SJCRH30 (cell line): ENCODE measurements at regions not wholly inside any gene's neighbourhood (a gene's known extent, or its start where the extent isn't known, plus 50 kb on each side); places are given as distances from the start of the nearest gene placed in this dataset.

Source experiments
- DNase-seq, 2 experiments: peaks; one replicate each; pipeline ENCODE4 v3.0.0-alpha.2; 2015 to 2020
- H3K27ac ChIP-seq: fragments of 250-450 bp; sonication (Bioruptor Pico); 2 replicates; pipeline ENCODE4 v1.5.1; 2020; ENCODE audit warnings: mild to moderate bottlenecking, moderate library complexity
- H3K27me3 ChIP-seq: fragments of 250-450 bp; sonication (Bioruptor Pico); 2 replicates; pipeline ENCODE4 v1.5.1; 2020; ENCODE audit warnings: mild to moderate bottlenecking, moderate library complexity
- H3K36me3 ChIP-seq: fragments of 250-450 bp; sonication (Bioruptor Pico); 2 replicates; pipeline ENCODE4 v1.5.1; 2020; ENCODE audit warnings: mild to moderate bottlenecking, moderate library complexity
- H3K4me1 ChIP-seq: fragments of 250-450 bp; sonication (Bioruptor Pico); 2 replicates; pipeline ENCODE4 v1.5.1; 2020; ENCODE audit warnings: mild to moderate bottlenecking, moderate library complexity
- H3K4me3 ChIP-seq: fragments of 250-450 bp; sonication (Bioruptor Pico); 2 replicates; pipeline ENCODE4 v1.5.1; 2020; ENCODE audit warnings: mild to moderate bottlenecking, moderate library complexity
- H3K9me3 ChIP-seq: fragments of 250-450 bp; sonication (Bioruptor Pico); replicated peaks from 2 replicates; pipeline ENCODE4 v1.5.1; 2020; ENCODE audit warnings: mild to moderate bottlenecking, moderate library complexity

GRCh38 chr12:31207799-31208465 lies 118.0 kb downstream of the SINHCAF start:
- H3K27ac ChIP-seq = no peak overlapping the region
- H3K9me3 ChIP-seq = no peaks in the 10 kb centered on the region; the same call in 1 of the 2 replicates
- no peak for DNase-seq
- no peaks in the 10 kb centered on the region for H3K27me3 ChIP-seq
- no peaks in the 10 kb centered on the region for H3K36me3 ChIP-seq
- no peak overlapping the region for H3K4me3 ChIP-seq
- H3K4me1 ChIP-seq = peaks cover 16% of the 10 kb centered on the region

- Histone ChIP-seq H3K27ac (no peak overlapping the region), H3K27me3 (no peaks in the 10 kb centered on the region), H3K4me1 (peaks cover 16% of the 10 kb centered on the region), H3K36me3 (no peaks in the 10 kb centered on the region), H3K4me3 (no peak overlapping the region), H3K9me3 (no peaks in the 10 kb centered on the region; the same call in 1 of the 2 replicates)
- DNase-seq = no peak
These were observed 115.8 kb downstream of the SINHCAF start for GRCh38 chr12:31210104-31210503.

- Histone ChIP-seq H3K27ac (no peak overlapping the region), H3K4me3 (no peak overlapping the region), H3K27me3 (no peaks in the 10 kb centered on the region), H3K4me1 (peaks cover 12% of the 10 kb centered on the region), H3K9me3 (no peaks in the 10 kb centered on the region; the same call in 1 of the 2 replicates), H3K36me3 (no peaks in the 10 kb centered on the region)
- DNase-seq = no peak
These were observed 115.4 kb downstream of the SINHCAF start for GRCh38 chr12:31210541-31210940.

GRCh38 chr12:31214626-31215517 lies 111.1 kb downstream of the SINHCAF start:
- Histone ChIP-seq H3K27ac (no peak overlapping the region), H3K4me3 (no peak overlapping the region), H3K36me3 (no peaks in the 10 kb centered on the region), H3K27me3 (no peaks in the 10 kb centered on the region), H3K9me3 (peaks cover 4% of the 10 kb centered on the region; the same call in 1 of the 2 replicates), H3K4me1 (0 out of 2 replicates have a peak, but pooled peaks cover 3% of the 10 kb centered on the region)
- DNase-seq = no peak

- no peaks in the 10 kb centered on the region for H3K36me3 ChIP-seq
- H3K9me3 ChIP-seq = peaks cover 4% of the 10 kb centered on the region; the same call in 1 of the 2 replicates
- H3K27me3 ChIP-seq = no peaks in the 10 kb centered on the region
- H3K27ac ChIP-seq = no peak overlapping the region
- H3K4me1 ChIP-seq = 0 out of 2 replicates have a peak, but pooled peaks cover 3% of the 10 kb centered on the region
- DNase-seq = no peak
- no peak overlapping the region for H3K4me3 ChIP-seq
These were observed 110.3 kb downstream of the SINHCAF start for GRCh38 chr12:31215518-31216232.

- H3K9me3 ChIP-seq = peaks cover 4% of the 10 kb centered on the region; the same call in 1 of the 2 replicates
- 0 out of 2 replicates have a peak, but pooled peaks cover 3% of the 10 kb centered on the region for H3K4me1 ChIP-seq
- H3K4me3 ChIP-seq = no peak overlapping the region
- no peak for DNase-seq
- H3K27ac ChIP-seq = no peak overlapping the region
- no peaks in the 10 kb centered on the region for H3K36me3 ChIP-seq
- no peaks in the 10 kb centered on the region for H3K27me3 ChIP-seq
These were observed 109.5 kb downstream of the SINHCAF start for GRCh38 chr12:31216479-31216878.

GRCh38 chr12:31217356-31218130 lies 108.4 kb downstream of the SINHCAF start:
- 0 out of 2 replicates have a peak, but pooled peaks cover 3% of the 10 kb centered on the region for H3K4me1 ChIP-seq
- H3K36me3 ChIP-seq = no peaks in the 10 kb centered on the region
- no peak overlapping the region for H3K4me3 ChIP-seq
- H3K9me3 ChIP-seq = peaks cover 4% of the 10 kb centered on the region; the same call in 1 of the 2 replicates
- DNase-seq = no peak
- no peaks in the 10 kb centered on the region for H3K27me3 ChIP-seq
- H3K27ac ChIP-seq = no peak overlapping the region

GRCh38 chr12:31218203-31219025 lies 107.5 kb downstream of the SINHCAF start:
- Histone ChIP-seq H3K27ac (no peak overlapping the region), H3K9me3 (peaks cover 4% of the 10 kb centered on the region; the same call in 1 of the 2 replicates), H3K4me1 (0 out of 2 replicates have a peak, but pooled peaks cover 3% of the 10 kb centered on the region), H3K36me3 (no peaks in the 10 kb centered on the region), H3K4me3 (no peak overlapping the region), H3K27me3 (no peaks in the 10 kb centered on the region)
- no peak for DNase-seq

- no peak overlapping the region for H3K4me3 ChIP-seq
- peaks cover 4% of the 10 kb centered on the region; the same call in 1 of the 2 replicates for H3K9me3 ChIP-seq
- DNase-seq = no peak
- 0 out of 2 replicates have a peak, but pooled peaks cover 3% of the 10 kb centered on the region for H3K4me1 ChIP-seq
- no peaks in the 10 kb centered on the region for H3K27me3 ChIP-seq
- no peak overlapping the region for H3K27ac ChIP-seq
- H3K36me3 ChIP-seq = no peaks in the 10 kb centered on the region
These were observed 106.4 kb downstream of the SINHCAF start for GRCh38 chr12:31219521-31219920.

- Histone ChIP-seq H3K27me3 (no peaks in the 10 kb centered on the region), H3K4me3 (no peak overlapping the region), H3K36me3 (no peaks in the 10 kb centered on the region), H3K4me1 (0 out of 2 replicates have a peak, but pooled peaks cover 3% of the 10 kb centered on the region), H3K9me3 (peaks cover 4% of the 10 kb centered on the region; the same call in 1 of the 2 replicates), H3K27ac (no peak overlapping the region)
- DNase-seq = peak in 1 of 2 experiments; percentile 33
These were observed 105.9 kb downstream of the SINHCAF start for GRCh38 chr12:31220061-31220460.

GRCh38 chr12:31220633-31221550 lies 105.1 kb downstream of the SINHCAF start:
- DNase-seq = no peak
- Histone ChIP-seq H3K9me3 (peaks cover 4% of the 10 kb centered on the region; the same call in 1 of the 2 replicates), H3K4me1 (0 out of 2 replicates have a peak, but pooled peaks cover 3% of the 10 kb centered on the region), H3K36me3 (no peaks in the 10 kb centered on the region), H3K4me3 (no peak overlapping the region), H3K27me3 (no peaks in the 10 kb centered on the region), H3K27ac (no peak overlapping the region)

GRCh38 chr12:31221551-31221945 lies 104.4 kb downstream of the SINHCAF start:
- no peak overlapping the region for H3K27ac ChIP-seq
- no peak for DNase-seq
- H3K4me1 ChIP-seq = 0 out of 2 replicates have a peak, but pooled peaks cover 3% of the 10 kb centered on the region
- H3K36me3 ChIP-seq = no peaks in the 10 kb centered on the region
- no peak overlapping the region for H3K4me3 ChIP-seq
- H3K27me3 ChIP-seq = no peaks in the 10 kb centered on the region
- H3K9me3 ChIP-seq = peaks cover 3% of the 10 kb centered on the region; the same call in 1 of the 2 replicates
